Muscle layer of colon (tissue), 2 donors: ENCODE measurements at regions not wholly inside any gene's neighbourhood (a gene's known extent, or its start where the extent isn't known, plus 50 kb on each side); places are given as distances from the start of the nearest gene placed in this dataset.

ENCODE experiments used
- H3K27ac ChIP-seq: one replicate; pipeline ENCODE4 v1.7.0; 2013; ENCODE audit warnings: low read depth, mild to moderate bottlenecking, low read length, moderate library complexity
- H3K27me3 ChIP-seq, 2 donors: one replicate each; pipeline ENCODE4 v1.7.0; 2013; ENCODE audit warnings: low read length in 2 of 2, mild to moderate bottlenecking in 2 of 2; ENCODE audit not compliant: insufficient read depth in 2 of 2, control insufficient read depth in 1 of 2
- H3K36me3 ChIP-seq: one replicate; pipeline ENCODE4 v1.7.0; 2013; ENCODE audit warnings: mild to moderate bottlenecking, low read length; ENCODE audit not compliant: insufficient read depth
- H3K4me1 ChIP-seq: one replicate; pipeline ENCODE4 v1.7.0; 2013; ENCODE audit warnings: mild to moderate bottlenecking, low read length; ENCODE audit not compliant: insufficient read depth
- H3K4me3 ChIP-seq, 2 donors: one replicate each; pipeline ENCODE4 v1.7.0; 2013; ENCODE audit warnings: low read length in 2 of 2, low read depth in 1 of 2, mild to moderate bottlenecking in 1 of 2, moderate library complexity in 1 of 2
- H3K9ac ChIP-seq: one replicate; pipeline ENCODE4 v1.7.0; 2013; ENCODE audit warnings: low read length
- H3K9me3 ChIP-seq: one replicate; pipeline ENCODE4 v1.7.0; 2013; ENCODE audit warnings: mild to moderate bottlenecking, low read length
- donor health status: abdominal sarcoma.
- donor health status: Adenocarcinoma of cecum.

- Histone ChIP-seq H3K4me1 (peaks cover 25% of the 10 kb centered on the region), H3K27me3 (peaks cover 18 to 25% of the 10 kb centered on the region in 2 donors), H3K9me3 (no peaks in the 10 kb centered on the region), H3K4me3 (no peak overlapping the region), H3K36me3 (no peaks in the 10 kb centered on the region), H3K9ac (no peak overlapping the region), H3K27ac (no peak overlapping the region)
Observed at GRCh38 chr17:74001145-74001544, 202.3 kb upstream of the RPL38 start.

- peaks cover 25% of the 10 kb centered on the region for H3K4me1 ChIP-seq
- H3K4me3 ChIP-seq: no peak overlapping the region
- no peak overlapping the region for H3K9ac ChIP-seq
- H3K27me3 ChIP-seq: peaks cover 18 to 31% of the 10 kb centered on the region in 2 donors
- H3K27ac ChIP-seq: no peak overlapping the region
- H3K9me3 ChIP-seq: no peaks in the 10 kb centered on the region
- H3K36me3 ChIP-seq: no peaks in the 10 kb centered on the region
Observed at GRCh38 chr17:74002241-74002640, 201.2 kb upstream of the RPL38 start.

- H3K27me3 ChIP-seq: peaks cover 18 to 46% of the 10 kb centered on the region in 2 donors
- H3K4me3 ChIP-seq: no peak overlapping the region
- H3K27ac ChIP-seq: no peak overlapping the region
- H3K4me1 ChIP-seq: peaks cover 15% of the 10 kb centered on the region
- no peaks in the 10 kb centered on the region for H3K9me3 ChIP-seq
- no peaks in the 10 kb centered on the region for H3K36me3 ChIP-seq
- H3K9ac ChIP-seq: no peak overlapping the region
Observed at GRCh38 chr17:74004056-74004455, 199.4 kb upstream of the RPL38 start.

GRCh38 chr17:74005790-74006189 lies 197.7 kb upstream of the RPL38 start:
- H3K9ac ChIP-seq: no peak overlapping the region
- no peak overlapping the region for H3K4me3 ChIP-seq
- H3K27ac ChIP-seq: no peak overlapping the region
- peaks cover 16 to 46% of the 10 kb centered on the region in 2 donors for H3K27me3 ChIP-seq
- no peaks in the 10 kb centered on the region for H3K36me3 ChIP-seq
- peaks cover 7% of the 10 kb centered on the region for H3K4me1 ChIP-seq
- H3K9me3 ChIP-seq: no peaks in the 10 kb centered on the region

GRCh38 chr17:74006371-74006770 lies 197.1 kb upstream of the RPL38 start:
- Histone ChIP-seq H3K36me3 (no peaks in the 10 kb centered on the region), H3K4me1 (peaks cover 3% of the 10 kb centered on the region), H3K4me3 (no peak overlapping the region), H3K27ac (no peak overlapping the region), H3K27me3 (peaks cover 13 to 46% of the 10 kb centered on the region in 2 donors), H3K9me3 (no peaks in the 10 kb centered on the region), H3K9ac (no peak overlapping the region)

GRCh38 chr17:74008196-74008595 lies 195.3 kb upstream of the RPL38 start:
- no peaks in the 10 kb centered on the region for H3K36me3 ChIP-seq
- no peaks in the 10 kb centered on the region for H3K9me3 ChIP-seq
- no peak overlapping the region for H3K9ac ChIP-seq
- peaks cover 4 to 40% of the 10 kb centered on the region in 2 donors for H3K27me3 ChIP-seq
- H3K4me1 ChIP-seq: no peaks in the 10 kb centered on the region
- no peak overlapping the region for H3K27ac ChIP-seq
- no peak overlapping the region for H3K4me3 ChIP-seq

- Histone ChIP-seq H3K9me3 (no peaks in the 10 kb centered on the region), H3K4me3 (no peak overlapping the region), H3K4me1 (no peaks in the 10 kb centered on the region), H3K27ac (no peak overlapping the region), H3K27me3 (peaks cover 0 to 34% of the 10 kb centered on the region in 2 donors), H3K36me3 (no peaks in the 10 kb centered on the region), H3K9ac (no peak overlapping the region)
Observed at GRCh38 chr17:74009056-74009625, 194.3 kb upstream of the RPL38 start.

- Histone ChIP-seq H3K9me3 (peaks cover 5% of the 10 kb centered on the region), H3K4me1 (no peaks in the 10 kb centered on the region), H3K27me3 (peaks cover 0 to 22% of the 10 kb centered on the region in 2 donors), H3K36me3 (no peaks in the 10 kb centered on the region), H3K4me3 (no peak overlapping the region), H3K9ac (no peak overlapping the region), H3K27ac (no peak overlapping the region)
Observed at GRCh38 chr17:74010903-74011302, 192.6 kb upstream of the RPL38 start.

GRCh38 chr17:74011966-74012365 lies 191.5 kb upstream of the RPL38 start:
- peaks cover 0 to 16% of the 10 kb centered on the region in 2 donors for H3K27me3 ChIP-seq
- H3K9me3 ChIP-seq: peaks cover 5% of the 10 kb centered on the region
- no peak overlapping the region for H3K4me3 ChIP-seq
- no peak overlapping the region for H3K27ac ChIP-seq
- no peaks in the 10 kb centered on the region for H3K4me1 ChIP-seq
- H3K9ac ChIP-seq: no peak overlapping the region
- H3K36me3 ChIP-seq: no peaks in the 10 kb centered on the region

- H3K27me3 ChIP-seq: peaks cover 0 to 13% of the 10 kb centered on the region in 2 donors
- H3K9me3 ChIP-seq: peaks cover 5% of the 10 kb centered on the region
- no peaks in the 10 kb centered on the region for H3K4me1 ChIP-seq
- no peak overlapping the region for H3K27ac ChIP-seq
- no peaks in the 10 kb centered on the region for H3K36me3 ChIP-seq
- H3K9ac ChIP-seq: no peak overlapping the region
- H3K4me3 ChIP-seq: no peak overlapping the region
Observed at GRCh38 chr17:74012465-74012864, 191.0 kb upstream of the RPL38 start.

- Histone ChIP-seq H3K27ac (no peak overlapping the region), H3K4me1 (no peaks in the 10 kb centered on the region), H3K4me3 (no peak overlapping the region), H3K27me3 (no peaks in the 10 kb centered on the region), H3K9ac (no peak overlapping the region), H3K9me3 (peaks cover 5% of the 10 kb centered on the region), H3K36me3 (no peaks in the 10 kb centered on the region)
Observed at GRCh38 chr17:74015316-74015715, 188.2 kb upstream of the RPL38 start.

GRCh38 chr17:74015990-74016389 lies 187.5 kb upstream of the RPL38 start:
- no peaks in the 10 kb centered on the region for H3K27me3 ChIP-seq
- H3K27ac ChIP-seq: no peak overlapping the region
- H3K4me3 ChIP-seq: no peak overlapping the region
- no peaks in the 10 kb centered on the region for H3K4me1 ChIP-seq
- H3K9me3 ChIP-seq: peaks cover 5% of the 10 kb centered on the region
- H3K9ac ChIP-seq: no peak overlapping the region
- H3K36me3 ChIP-seq: no peaks in the 10 kb centered on the region
